GM23338 (cell line): ENCODE measurements at regions not wholly inside any gene's neighbourhood (a gene's known extent, or its start where the extent isn't known, plus 50 kb on each side); places are given as distances from the start of the nearest gene placed in this dataset.

Experiments
- ATAC-seq: fragments of 200-7000 bp; cut with Tn5 transposase; 3 replicates; pipeline ENCODE4 v1.9.1; 2020
- DNase-seq: peaks from one replicate; pipeline ENCODE4 v3.0.0-alpha.2; 2015; ENCODE audit warnings: low spot score
- H2AFZ ChIP-seq: fragments of 200-600 bp; sonication (generic); 2 replicates; pipeline ENCODE4 v1.8.0; 2016; ENCODE audit warnings: antibody characterized with exemption, mild to moderate bottlenecking, moderate library complexity
- H3F3A ChIP-seq: fragments of 200-600 bp; sonication (generic); replicated peaks from 2 replicates; pipeline ENCODE4 v1.8.0; 2017; ENCODE audit warnings: antibody characterized with exemption, mixed run types, low read depth
- H3K27ac ChIP-seq: fragments of 200-600 bp; sonication (generic); 2 replicates; pipeline ENCODE4 v1.6.1; 2016; ENCODE audit warnings: low read depth
- H3K27me3 ChIP-seq: fragments of 200-600 bp; sonication (generic); 2 replicates; pipeline ENCODE4 v1.8.0; 2016; ENCODE audit warnings: mild to moderate bottlenecking, mixed run types, moderate library complexity; ENCODE audit not compliant: insufficient read depth
- H3K36me3 ChIP-seq: fragments of 200-600 bp; sonication (generic); 2 replicates; pipeline ENCODE4 v1.8.0; 2016; ENCODE audit warnings: mild to moderate bottlenecking; ENCODE audit not compliant: insufficient read depth
- H3K4me1 ChIP-seq: fragments of 200-600 bp; sonication (generic); 2 replicates; pipeline ENCODE4 v1.8.0; 2016; ENCODE audit warnings: mild to moderate bottlenecking, moderate library complexity; ENCODE audit not compliant: insufficient read depth
- H3K4me2 ChIP-seq: fragments of 200-600 bp; sonication (generic); 2 replicates; pipeline ENCODE4 v1.7.1; 2017; ENCODE audit warnings: mixed run types
- H3K4me3 ChIP-seq: fragments of 200-600 bp; sonication (generic); 2 replicates; pipeline ENCODE4 v1.6.1; 2016; ENCODE audit warnings: mixed run types
- H3K79me2 ChIP-seq: fragments of 200-600 bp; sonication (generic); replicated peaks from 2 replicates; pipeline ENCODE4 v1.8.0; 2017; ENCODE audit warnings: mild to moderate bottlenecking; ENCODE audit not compliant: insufficient read depth
- H3K9me2 ChIP-seq: fragments of 200-600 bp; sonication (generic); 2 replicates; pipeline ENCODE4 v1.8.0; 2017; ENCODE audit not compliant: insufficient read depth
- H4K20me1 ChIP-seq: fragments of 200-600 bp; sonication (generic); replicated peaks from 2 replicates; pipeline ENCODE4 v1.8.0; 2017; ENCODE audit warnings: mild to moderate bottlenecking; ENCODE audit not compliant: insufficient read depth
- H3K27ac Mint-ChIP-seq: 2 replicates; pipeline ENCODE4 v1.8.0; 2020; ENCODE audit warnings: inconsistent platforms, mild to moderate bottlenecking, moderate library complexity, mixed read lengths
- H3K27me3 Mint-ChIP-seq: 3 replicates; pipeline ENCODE4 v1.8.0; 2022; ENCODE audit warnings: low read depth, mild to moderate bottlenecking, moderate library complexity, mixed read lengths, inconsistent platforms; ENCODE audit not compliant: insufficient read depth, poor library complexity
- H3K36me3 Mint-ChIP-seq: 3 replicates; pipeline ENCODE4 v1.8.0; 2021; ENCODE audit warnings: low read depth, mild to moderate bottlenecking, inconsistent platforms, moderate library complexity, mixed read lengths
- H3K4me1 Mint-ChIP-seq: 3 replicates; pipeline ENCODE4 v1.8.0; 2020; ENCODE audit warnings: mild to moderate bottlenecking, inconsistent platforms, mixed read lengths
- H3K4me3 Mint-ChIP-seq: 3 replicates; pipeline ENCODE4 v1.8.0; 2021; ENCODE audit warnings: moderate library complexity, mild to moderate bottlenecking, inconsistent platforms, mixed read lengths
- H3K9me3 Mint-ChIP-seq: 3 replicates; pipeline ENCODE4 v1.8.0; 2020; ENCODE audit warnings: moderate library complexity, mild to moderate bottlenecking, inconsistent platforms, mixed read lengths
- ETS1 ChIP-seq: IDR thresholded peaks from 2 replicates; pipeline ENCODE4 v1.6.1; 2016; ENCODE audit warnings: antibody characterized with exemption
- EZH2 ChIP-seq: fragments of 200-600 bp; sonication (generic); IDR thresholded peaks from one replicate; pipeline ENCODE4 v1.8.0; 2017; ENCODE audit warnings: antibody characterized with exemption, mild to moderate bottlenecking, low read depth; ENCODE audit not compliant: unreplicated experiment
- JUNB ChIP-seq: IDR thresholded peaks from one replicate; pipeline ENCODE4 v1.6.1; 2016; ENCODE audit warnings: antibody characterized with exemption; ENCODE audit not compliant: unreplicated experiment
- POLR2AphosphoS5 ChIP-seq: IDR thresholded peaks from 2 replicates; pipeline ENCODE4 v1.6.1; 2016; ENCODE audit warnings: antibody characterized with exemption, low read depth
- ZNF331 ChIP-seq: fragments of 250-450 bp; sonication (Bioruptor Pico); IDR thresholded peaks from 2 replicates; pipeline ENCODE4 v1.5.0; 2020; ENCODE audit warnings: low read depth, mild to moderate bottlenecking, moderate library complexity
- TF ChIP-seq, protein P1 (sequence below): fragments of 250-450 bp; sonication (Bioruptor Pico); IDR thresholded peaks from 2 replicates; pipeline ENCODE4 v1.5.0; 2020; ENCODE audit warnings: mild to moderate bottlenecking, moderate library complexity
- TF ChIP-seq, protein P2 (sequence below), 2 experiments: fragments of 200-600 bp in 1 of 2; sonication (generic) in 1 of 2; conservative IDR thresholded peaks; 2 replicates each; pipeline versions ENCODE4 v1.5.1 to v1.6.1; 2016 to 2017; ENCODE audit warnings: antibody characterized with exemption in 2 of 2, low read depth in 2 of 2, mild to moderate bottlenecking in 2 of 2, moderate library complexity in 1 of 2

GRCh38 chr3:186418671-186419145 is 56.7 kb upstream of the DGKG start:
- no peak overlapping the region for H3K27ac Mint-ChIP-seq
- peaks cover 15% of the 10 kb centered on the region for H3K4me1 Mint-ChIP-seq
- ATAC-seq, result peak; percentile 46

More at GRCh38 chr3:186418671-186419145, 56.7 kb upstream of the DGKG start:
- TF ChIP-seq JUNB (no peak), ETS1 (no peak), ZNF331 (CRISPR knock-in tag) (no peak), EZH2 (no peak), POLR2AphosphoS5 (no peak)
- TF ChIP-seq, protein P1, sequence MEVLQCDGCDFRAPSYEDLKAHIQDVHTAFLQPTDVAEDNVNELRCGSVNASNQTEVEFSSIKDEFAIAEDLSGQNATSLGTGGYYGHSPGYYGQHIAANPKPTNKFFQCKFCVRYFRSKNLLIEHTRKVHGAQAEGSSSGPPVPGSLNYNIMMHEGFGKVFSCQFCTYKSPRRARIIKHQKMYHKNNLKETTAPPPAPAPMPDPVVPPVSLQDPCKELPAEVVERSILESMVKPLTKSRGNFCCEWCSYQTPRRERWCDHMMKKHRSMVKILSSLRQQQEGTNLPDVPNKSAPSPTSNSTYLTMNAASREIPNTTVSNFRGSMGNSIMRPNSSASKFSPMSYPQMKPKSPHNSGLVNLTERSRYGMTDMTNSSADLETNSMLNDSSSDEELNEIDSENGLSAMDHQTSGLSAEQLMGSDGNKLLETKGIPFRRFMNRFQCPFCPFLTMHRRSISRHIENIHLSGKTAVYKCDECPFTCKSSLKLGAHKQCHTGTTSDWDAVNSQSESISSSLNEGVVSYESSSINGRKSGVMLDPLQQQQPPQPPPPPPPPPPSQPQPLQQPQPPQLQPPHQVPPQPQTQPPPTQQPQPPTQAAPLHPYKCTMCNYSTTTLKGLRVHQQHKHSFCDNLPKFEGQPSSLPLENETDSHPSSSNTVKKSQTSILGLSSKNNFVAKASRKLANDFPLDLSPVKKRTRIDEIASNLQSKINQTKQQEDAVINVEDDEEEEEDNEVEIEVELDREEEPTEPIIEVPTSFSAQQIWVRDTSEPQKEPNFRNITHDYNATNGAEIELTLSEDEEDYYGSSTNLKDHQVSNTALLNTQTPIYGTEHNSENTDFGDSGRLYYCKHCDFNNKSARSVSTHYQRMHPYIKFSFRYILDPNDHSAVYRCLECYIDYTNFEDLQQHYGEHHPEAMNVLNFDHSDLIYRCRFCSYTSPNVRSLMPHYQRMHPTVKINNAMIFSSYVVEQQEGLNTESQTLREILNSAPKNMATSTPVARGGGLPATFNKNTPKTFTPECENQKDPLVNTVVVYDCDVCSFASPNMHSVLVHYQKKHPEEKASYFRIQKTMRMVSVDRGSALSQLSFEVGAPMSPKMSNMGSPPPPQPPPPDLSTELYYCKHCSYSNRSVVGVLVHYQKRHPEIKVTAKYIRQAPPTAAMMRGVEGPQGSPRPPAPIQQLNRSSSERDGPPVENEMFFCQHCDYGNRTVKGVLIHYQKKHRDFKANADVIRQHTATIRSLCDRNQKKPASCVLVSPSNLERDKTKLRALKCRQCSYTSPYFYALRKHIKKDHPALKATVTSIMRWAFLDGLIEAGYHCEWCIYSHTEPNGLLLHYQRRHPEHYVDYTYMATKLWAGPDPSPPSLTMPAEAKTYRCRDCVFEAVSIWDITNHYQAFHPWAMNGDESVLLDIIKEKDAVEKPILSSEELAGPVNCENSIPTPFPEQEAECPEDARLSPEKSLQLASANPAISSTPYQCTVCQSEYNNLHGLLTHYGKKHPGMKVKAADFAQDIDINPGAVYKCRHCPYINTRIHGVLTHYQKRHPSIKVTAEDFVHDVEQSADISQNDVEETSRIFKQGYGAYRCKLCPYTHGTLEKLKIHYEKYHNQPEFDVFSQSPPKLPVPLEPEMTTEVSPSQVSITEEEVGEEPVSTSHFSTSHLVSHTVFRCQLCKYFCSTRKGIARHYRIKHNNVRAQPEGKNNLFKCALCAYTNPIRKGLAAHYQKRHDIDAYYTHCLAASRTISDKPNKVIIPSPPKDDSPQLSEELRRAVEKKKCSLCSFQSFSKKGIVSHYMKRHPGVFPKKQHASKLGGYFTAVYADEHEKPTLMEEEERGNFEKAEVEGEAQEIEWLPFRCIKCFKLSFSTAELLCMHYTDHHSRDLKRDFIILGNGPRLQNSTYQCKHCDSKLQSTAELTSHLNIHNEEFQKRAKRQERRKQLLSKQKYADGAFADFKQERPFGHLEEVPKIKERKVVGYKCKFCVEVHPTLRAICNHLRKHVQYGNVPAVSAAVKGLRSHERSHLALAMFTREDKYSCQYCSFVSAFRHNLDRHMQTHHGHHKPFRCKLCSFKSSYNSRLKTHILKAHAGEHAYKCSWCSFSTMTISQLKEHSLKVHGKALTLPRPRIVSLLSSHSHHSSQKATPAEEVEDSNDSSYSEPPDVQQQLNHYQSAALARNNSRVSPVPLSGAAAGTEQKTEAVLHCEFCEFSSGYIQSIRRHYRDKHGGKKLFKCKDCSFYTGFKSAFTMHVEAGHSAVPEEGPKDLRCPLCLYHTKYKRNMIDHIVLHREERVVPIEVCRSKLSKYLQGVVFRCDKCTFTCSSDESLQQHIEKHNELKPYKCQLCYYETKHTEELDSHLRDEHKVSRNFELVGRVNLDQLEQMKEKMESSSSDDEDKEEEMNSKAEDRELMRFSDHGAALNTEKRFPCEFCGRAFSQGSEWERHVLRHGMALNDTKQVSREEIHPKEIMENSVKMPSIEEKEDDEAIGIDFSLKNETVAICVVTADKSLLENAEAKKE (CRISPR knock-in tag), result no peak
- TF ChIP-seq, protein P2, sequence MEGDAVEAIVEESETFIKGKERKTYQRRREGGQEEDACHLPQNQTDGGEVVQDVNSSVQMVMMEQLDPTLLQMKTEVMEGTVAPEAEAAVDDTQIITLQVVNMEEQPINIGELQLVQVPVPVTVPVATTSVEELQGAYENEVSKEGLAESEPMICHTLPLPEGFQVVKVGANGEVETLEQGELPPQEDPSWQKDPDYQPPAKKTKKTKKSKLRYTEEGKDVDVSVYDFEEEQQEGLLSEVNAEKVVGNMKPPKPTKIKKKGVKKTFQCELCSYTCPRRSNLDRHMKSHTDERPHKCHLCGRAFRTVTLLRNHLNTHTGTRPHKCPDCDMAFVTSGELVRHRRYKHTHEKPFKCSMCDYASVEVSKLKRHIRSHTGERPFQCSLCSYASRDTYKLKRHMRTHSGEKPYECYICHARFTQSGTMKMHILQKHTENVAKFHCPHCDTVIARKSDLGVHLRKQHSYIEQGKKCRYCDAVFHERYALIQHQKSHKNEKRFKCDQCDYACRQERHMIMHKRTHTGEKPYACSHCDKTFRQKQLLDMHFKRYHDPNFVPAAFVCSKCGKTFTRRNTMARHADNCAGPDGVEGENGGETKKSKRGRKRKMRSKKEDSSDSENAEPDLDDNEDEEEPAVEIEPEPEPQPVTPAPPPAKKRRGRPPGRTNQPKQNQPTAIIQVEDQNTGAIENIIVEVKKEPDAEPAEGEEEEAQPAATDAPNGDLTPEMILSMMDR (conservative IDR thresholded peaks at IDR 0.05; ENCODE audit: low read depth in 2 of 2), result no peak
- no peaks in the 10 kb centered on the region for H3F3A ChIP-seq
- H3K27ac ChIP-seq, result no peak overlapping the region
- H3K9me2 ChIP-seq, result no peaks in the 10 kb centered on the region
- H3K27me3 ChIP-seq, result no peaks in the 10 kb centered on the region
- no peaks in the 10 kb centered on the region for H3K36me3 ChIP-seq
- peaks cover 11% of the 10 kb centered on the region; the same call in 1 of the 2 replicates for H3K4me1 ChIP-seq
- H3K79me2 ChIP-seq, result no peaks in the 10 kb centered on the region
- Mint-ChIP-seq H3K36me3 (no peaks in the 10 kb centered on the region), H3K9me3 (no peaks in the 10 kb centered on the region), H3K27me3 (peaks cover 11% of the 10 kb centered on the region), H3K4me3 (no peak overlapping the region)
- no peaks in the 10 kb centered on the region for H4K20me1 ChIP-seq
- no peak overlapping the region for H3K4me3 ChIP-seq
- H3K4me2 ChIP-seq, result no peak overlapping the region
- peak; percentile 32 for DNase-seq
- H2AFZ ChIP-seq, result peak overlapping the region; percentile 63; the same call in 1 of the 2 replicates
